DMS53 (cell line): ENCODE measurements at regions not wholly inside any gene's neighbourhood (a gene's known extent, or its start where the extent isn't known, plus 50 kb on each side); places are given as distances from the start of the nearest gene placed in this dataset.

ENCODE experiments used
- DNase-seq: peaks from one replicate; lab custom pipeline; 2025; lab: John Stamatoyannopoulos, UW

DNA sequence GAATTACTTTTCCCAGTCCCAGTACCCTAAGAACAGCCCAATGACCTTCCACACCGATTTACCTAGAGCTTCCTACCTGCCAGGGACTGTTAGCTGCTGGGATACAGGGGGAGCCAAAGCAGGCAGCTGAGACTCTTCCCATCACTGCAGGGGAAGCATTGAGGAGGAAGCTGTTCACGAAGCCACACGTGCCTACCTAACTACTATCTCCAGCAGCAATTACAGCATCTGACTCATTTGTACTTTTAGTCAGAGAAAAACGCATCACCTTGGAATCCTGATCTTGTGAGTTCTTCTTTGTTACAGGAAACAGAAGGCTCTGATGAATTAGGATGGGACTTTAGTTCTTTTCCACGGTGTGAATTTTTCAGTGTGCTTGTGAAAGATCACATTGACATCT, 113.7 kb upstream of the DHX40 start:
- no peak for DNase-seq

DNA sequence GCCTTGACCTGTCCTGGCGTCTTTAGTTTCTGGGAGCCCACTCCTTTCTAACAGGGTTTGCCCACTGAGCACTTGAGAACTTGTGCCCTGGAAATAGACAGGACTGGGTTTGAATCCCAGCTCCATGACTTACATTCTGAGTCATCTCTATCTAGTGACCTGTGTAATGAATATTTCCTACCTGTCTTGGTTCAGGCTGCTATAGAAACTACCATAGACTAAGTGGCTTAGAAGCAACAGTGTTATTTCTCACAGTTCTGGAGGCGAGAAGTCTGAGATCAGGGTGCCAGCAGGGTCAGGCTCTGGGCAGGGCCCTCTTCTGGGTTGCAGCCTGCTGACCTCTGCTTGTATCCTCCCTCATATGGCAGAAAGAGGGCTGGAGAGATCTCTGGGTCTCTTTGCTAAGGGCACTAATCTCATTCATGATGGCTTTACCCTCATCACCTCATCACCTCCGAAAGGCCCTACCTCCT, 110.7 kb upstream of the DHX40 start:
- no peak for DNase-seq

DNA sequence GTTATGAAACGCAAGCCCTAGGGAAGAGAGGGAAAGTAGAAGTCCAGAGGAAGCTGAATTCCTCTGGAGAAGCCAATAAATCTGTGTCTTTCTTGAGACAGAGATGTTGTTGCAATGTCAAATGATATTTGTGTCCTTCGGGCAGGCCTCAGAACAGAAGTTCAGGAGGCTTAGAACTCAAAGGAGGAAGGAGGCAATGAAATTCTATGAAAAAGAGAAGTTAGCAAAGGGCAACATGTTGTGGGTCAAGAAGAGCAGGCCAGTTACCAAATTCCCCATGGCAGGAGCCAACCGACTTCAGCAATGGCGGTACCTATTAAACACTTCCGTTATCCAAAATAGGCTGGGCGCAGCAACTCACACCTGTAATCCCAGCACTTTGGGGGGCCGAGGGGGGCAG, 109.0 kb upstream of the DHX40 start:
- DNase-seq: no peak

DNA sequence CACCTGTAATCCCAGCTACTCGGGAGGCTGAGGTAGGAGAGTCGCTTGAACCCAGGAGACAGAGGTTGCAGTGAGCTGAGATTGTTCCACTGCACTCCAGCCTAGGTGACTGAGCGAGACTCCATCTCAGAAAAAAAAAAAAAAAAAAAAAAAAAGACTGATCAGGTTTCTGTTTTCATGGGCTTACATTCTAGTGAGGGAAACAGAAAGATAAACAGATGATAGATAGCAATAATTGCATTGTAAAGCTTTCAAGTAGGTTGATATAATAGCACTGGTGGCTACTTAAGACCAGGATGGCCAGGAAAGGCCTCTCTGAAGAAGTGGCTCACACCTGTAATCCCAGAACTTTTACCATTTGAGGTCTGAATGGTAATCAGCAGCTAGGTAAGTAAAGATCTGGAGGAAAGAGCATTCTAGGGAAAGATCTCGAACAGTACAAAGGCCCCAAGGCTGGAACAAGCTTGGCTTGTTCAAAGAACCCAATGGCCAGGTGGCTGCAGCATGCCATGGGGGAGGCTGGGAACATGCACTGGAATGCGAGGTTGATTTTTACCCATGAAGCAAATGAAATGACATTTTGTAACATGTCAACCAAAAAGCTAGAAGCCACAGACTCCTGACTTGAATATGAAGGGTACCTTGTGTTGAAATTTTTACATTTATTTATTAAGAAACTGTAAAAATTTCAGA, 108.3 kb upstream of the DHX40 start:
- DNase-seq: peak; percentile 64

DNA sequence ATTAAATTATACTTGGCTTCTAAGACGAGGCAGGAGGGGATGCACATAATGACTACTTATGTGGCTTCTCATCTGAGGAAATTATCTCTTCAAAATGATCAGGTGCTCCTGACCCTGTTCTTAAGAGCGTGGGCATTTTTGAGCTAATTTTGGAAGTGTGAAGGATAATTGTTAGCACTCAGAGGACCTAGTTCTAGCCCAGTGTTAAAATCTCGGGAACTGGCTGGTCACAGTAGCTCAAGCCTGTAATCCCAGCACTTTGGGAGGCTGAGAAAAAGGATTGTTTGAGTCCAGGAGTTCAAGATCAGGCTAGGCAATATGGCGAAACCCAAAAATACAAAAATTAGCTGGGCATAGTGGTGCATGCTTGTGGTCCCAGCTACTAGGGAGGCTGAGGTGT, 103.0 kb upstream of the DHX40 start:
- DNase-seq: no peak

DNA sequence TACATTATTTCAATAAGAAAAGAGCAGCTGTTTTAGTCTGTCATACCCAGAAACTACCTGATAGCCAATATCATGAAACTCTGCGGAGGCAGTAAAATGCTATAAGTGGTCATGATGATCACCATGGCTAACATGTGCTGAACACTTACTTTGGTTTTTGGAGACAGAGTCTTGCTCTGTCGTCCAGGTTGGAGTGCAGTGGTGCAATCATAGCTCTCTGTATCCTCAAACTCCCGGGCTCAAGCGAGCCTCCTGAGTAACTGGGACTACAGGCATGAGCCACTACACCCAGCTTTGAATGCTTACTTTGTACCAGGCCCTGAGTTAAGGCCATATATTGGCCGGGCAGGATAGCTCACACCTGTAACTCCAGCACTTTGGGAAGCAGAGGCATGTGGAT, 101.2 kb upstream of the DHX40 start:
- peak; percentile 11 for DNase-seq

DNA sequence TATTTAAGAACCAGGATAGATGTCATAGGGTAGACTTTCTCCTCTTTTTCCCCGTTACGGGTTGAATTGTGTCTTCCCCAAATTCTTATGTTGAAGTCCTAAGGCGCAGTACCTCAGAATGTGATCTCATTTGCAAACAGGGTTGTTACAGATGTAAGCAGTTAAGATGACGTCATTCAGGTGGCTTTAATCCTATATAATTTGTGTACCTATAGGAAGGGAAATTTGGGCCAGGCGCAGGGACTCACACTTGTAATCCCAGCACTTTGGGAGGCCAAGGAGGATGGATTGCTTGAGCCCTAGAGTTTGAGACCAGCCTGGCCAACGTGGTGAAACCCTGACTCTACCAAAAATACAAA, 99.5 kb upstream of the DHX40 start:
- DNase-seq: peak; percentile 23

DNA sequence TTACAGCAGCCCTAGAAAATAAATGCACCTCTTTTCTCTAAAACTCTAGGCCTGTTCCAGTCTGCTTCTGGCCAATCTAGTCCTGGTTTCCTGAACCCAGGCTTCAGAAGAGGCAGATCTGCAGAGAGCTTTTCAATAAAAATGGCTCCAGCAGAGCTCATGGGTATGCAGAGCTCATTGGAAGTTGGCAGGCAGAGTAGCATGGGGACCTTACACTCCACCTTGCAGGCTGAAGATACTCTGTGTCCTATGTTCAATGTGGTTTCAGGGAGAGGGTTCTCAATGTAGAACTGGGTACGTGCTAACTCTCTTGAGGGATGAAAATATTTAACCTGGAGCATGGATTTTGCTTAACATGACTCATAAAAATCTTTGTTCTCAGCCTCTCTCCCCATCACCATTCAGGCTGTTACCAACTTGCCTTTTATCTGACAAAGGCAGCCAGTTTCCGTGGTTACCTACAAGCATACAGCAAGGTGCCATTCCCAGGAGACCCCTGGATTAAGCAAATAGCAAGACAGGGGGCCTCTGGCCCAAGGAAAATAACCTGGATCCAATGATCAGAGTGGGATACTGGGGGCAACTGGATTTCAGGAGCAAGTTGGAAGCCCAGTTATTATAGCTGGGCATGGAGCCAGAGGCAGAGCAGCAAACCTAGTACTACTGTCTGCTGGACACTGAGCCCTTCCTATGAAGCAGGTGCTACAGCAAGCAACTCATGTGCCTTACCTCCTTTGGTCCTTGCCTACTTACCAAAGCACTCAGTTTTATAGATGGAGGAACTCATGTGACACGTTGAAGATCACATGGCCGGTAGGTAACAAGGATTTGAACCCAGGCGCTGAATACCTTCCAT, 98.2 kb upstream of the DHX40 start:
- DNase-seq: peak; percentile 58

DNA sequence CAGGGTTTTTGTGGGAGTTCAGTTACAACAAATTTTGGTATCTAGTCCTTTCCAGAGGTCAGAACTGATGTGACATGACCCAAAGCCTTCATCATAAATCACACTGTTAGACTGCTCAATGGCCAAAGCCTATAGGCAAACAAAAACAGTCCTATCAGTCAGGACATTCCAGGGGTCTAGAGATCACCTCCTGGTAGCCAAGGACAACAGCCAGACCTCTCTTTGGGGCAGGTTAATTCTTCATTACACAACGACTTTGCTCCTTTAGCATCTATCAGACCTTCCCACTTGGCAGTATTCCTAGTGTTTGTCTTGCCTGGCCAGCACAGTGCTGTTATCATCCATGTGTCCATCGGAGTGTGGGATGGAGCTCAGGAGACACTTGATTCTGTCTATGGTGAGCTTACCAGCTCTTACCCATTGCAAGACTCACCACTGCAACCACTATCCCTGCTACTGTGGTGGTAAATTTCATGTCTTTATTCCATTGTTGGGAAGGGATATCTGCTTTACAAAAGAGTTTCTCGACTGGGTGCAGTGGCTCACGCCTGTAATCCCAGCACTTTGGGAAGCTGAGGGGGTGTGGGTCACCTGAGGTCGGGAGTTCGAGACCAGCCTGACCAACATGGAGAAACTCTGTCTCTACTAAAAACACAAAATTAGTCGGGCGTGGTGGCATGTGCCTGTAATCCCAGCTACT, 95.5 kb upstream of the DHX40 start:
- DNase-seq: no peak

DNA sequence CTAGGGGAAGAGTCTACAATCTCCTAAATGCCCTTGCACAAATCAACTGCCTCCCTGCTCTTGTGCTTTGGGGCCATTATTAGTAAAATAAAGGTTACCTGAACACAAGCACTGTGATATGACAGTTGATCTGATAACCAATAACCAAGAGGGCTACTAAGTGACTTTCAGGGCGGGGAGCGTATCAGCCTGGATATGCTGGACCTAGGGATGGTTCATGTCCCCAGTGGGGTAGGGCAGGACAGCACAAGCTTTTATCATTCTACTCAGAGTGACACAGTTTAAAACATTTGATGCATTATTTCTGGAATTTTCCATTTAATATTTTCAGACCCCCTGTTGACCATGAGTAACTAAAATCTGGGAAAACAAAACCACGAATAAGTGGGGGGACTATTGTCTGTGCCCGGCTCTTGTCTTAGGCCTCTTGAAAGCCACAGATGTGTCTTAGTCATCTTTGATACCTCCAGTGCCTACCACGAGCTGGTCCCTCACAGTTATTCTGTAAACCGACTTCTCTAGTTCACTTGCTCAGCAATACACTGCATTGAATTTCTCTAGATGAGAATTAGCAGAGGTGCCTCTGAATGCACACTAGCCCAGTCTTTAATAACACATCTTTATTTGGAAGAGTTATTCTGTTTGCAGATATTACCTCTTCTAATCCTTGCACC, 94.6 kb upstream of the DHX40 start:
- no peak for DNase-seq

DNA sequence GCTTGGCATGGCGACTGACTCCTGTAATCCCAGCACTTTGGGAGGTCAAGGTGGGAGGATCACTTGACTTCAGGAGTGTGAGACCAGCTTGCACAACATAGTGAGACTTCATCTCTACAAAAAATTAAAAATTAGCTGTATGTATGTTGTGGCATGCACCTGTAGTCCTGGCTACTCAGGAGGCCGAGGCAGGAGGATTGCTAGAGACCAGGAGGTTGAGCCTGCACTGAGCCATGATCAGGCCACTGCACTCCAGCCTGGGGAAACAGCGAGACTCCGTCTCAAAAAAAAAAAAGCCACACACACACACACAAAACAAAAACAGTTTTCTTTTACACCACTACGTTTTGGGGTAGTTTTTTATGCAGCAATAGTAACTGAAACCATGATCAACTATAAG, 89.0 kb upstream of the DHX40 start:
- no peak for DNase-seq

DNA sequence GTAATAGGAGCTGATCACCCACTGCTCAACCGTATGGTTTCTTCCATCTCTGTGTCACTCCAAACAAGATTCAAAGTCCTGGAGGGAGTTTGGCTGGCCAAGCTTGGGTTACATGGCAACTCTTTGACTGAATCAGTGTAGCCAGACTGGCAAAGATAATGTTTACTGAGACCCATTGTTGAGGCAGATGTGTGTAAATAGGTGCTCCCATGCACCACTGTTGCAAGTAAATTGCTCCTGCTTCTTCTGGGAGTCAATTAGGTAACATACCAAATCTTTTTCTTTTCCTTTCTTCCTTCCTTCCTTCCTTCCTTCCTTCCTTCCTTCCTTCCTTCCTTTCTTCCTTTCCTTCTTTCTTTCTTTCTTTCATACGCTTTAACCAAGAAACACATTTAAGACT, 86.3 kb upstream of the DHX40 start:
- DNase-seq: peak; percentile 16

DNA sequence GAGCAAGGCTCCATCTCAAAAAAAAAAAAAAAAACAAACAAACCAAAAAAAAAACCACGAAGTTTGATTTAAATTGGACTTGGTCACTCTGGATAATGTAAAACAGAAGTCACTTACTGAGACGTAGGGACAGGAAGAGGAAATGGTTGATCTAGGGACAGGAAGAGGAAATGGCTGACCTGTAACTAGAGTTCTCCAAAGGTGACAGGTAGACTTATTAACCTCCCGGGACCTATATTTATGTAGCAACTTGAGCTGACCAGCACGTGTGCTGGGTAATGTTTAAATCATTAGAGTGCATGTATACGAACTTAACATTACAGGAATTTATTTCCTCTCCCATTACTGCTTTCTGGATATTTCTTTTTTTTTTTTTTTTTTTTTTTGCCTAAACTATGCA, 81.5 kb upstream of the DHX40 start:
- no peak for DNase-seq

DNA sequence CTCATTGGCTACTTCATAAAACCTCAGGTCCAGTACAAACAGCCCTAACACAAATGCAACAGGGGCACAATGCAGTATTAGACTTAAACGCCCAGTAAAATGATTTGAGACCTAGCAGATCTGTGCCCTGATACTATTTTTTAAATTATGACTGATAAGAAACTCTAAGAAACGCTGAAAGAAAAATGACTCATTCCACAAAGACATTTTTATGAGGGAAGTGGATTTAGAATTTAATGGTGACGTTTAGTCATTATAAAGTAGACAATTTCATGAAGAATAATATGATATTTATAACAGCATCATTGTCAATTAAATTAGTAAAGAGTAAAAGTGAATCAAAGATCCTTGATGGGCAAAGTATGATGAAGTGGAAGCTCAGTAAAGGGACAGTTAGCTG, 80.4 kb upstream of the DHX40 start:
- no peak for DNase-seq

DNA sequence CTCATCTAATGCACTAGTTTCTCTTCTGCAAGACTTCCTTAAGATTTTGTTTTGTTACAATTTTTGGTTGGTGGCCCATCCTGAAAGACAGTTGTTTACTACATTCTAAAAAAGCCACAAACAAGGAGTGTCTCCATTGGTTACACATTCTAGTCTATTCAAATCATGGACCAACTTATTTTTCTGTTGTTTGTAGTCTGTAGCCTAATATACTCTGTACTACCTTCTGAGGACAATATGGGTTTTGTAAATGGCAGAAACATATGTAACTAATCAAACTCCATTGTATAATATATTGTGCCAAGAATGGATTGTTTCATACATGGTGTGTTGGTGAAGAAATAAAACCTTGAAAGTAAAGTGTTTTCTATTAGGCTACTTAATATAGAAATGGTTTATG, 79.5 kb upstream of the DHX40 start:
- no peak for DNase-seq

DNA sequence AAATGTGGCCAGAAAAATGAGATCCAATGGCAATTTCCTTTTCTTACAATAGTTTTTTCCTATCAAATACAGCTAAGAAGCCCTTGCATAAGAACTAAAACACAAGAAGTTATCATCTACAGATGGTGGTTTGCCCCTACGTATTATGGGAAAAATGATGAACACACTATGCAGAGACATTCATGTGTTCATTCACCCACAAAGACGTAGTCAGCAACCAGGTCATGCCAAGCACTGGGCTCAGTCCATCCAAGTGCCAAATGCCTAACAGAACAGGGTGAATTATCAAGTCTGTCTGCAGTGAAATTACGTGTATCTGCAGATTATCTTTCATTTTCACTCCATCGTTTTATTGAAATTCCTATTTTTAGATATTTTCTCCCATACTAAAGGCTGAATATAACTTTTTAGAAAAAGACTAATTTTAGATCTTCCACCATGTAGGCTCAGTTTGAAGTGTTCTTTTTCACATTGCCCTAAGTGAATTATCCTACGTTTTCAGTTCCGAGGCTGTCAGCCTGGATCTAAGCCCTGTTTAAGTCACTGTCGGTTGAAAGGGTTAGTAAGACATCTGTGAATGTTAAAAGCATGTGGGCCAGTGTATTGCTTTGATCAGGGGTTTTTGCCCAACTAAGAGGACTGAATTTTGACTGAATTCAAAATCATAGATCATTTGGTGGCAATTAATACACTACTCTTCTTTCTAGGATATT, 78.1 kb upstream of the DHX40 start:
- DNase-seq: no peak

DNA sequence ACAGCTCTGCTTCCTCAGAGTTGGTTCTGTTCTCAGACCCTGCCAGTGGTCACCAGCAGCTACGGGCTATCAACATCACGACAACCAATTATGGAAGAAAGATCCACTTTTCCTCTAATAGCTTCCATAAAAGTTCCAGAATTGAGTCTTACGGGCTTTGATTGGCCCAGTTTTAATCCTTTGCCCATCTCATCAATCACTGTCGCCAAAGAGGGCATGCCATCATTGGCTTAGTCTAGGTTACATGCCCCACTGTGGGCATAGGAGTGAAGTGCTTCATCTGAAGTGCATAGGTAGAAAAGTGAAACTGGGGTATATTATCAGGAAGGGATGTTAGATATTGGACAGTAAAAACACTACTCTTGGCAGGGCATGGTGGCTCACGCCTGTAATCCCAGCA, 76.6 kb upstream of the DHX40 start:
- no peak for DNase-seq

DNA sequence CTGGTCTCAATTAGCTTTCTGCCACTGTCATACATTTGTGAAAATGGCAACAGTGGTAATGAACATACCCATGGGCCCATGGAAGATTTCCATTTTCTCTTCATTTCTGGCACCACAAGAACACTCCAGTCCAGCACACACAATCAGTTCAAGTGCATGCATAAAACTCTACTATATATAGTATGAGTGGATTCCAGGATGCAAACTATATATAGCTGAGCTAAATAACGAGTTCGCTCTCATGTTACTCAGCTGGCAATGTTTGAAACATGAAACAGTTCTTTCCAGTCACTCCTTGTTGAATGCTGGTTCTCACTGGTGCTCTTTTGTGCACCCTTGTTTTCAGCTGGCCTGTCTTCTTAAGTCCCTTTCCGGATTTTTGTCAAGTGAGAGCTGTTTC, 75.2 kb upstream of the DHX40 start:
- no peak for DNase-seq

DNA sequence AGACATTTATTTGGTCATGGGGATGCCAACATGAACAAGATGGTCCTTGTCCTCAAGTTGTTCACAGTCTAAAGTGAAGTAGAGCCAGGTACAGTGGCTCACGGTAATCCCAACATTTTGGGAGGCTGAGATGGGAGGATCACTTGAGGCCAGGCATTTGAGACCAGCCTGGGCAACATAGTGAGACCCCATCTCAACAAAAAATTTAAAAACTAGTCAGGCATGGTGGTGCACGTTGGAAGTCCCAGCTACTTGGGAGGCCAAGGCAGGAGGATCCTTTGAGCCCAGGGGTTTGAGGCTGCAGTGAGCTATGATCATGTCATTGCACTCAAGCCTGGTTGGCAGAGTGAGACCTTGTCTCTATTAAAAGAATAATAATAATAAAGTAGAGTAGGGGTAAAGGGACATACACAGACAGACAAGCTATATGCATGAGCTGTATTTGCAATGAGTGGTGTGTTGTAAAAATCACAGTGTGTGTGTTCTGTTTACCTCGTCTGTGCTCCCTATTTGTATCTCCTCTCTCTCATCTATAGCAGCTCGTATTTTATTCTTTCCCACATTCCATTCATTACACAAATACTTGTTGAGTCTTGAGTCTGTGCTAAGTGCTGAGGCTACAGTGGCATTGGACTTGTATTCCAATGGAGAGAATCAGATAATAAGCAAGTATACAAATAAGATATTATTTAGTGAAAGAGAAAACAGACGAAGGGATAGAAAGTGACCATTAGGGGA, 73.9 kb upstream of the DHX40 start:
- DNase-seq: no peak

DNA sequence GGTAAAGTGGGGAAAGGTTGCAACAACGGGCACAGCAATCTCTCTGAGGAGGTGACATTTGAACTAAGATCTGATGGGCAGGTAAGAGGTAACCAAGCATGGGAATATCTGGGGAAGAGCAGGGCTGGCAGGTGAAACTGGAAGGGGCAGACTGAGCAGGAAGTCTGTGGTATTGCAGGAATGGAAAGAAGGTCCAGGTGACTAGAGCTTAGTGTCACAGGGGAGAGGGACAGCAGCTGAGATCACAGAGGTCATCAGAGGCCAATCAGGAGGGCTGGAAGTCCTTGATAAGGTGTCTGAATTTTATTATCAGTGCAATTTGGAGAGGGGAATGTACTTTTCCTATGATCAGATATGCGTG, 73.3 kb upstream of the DHX40 start:
- peak; percentile 44 for DNase-seq

DNA sequence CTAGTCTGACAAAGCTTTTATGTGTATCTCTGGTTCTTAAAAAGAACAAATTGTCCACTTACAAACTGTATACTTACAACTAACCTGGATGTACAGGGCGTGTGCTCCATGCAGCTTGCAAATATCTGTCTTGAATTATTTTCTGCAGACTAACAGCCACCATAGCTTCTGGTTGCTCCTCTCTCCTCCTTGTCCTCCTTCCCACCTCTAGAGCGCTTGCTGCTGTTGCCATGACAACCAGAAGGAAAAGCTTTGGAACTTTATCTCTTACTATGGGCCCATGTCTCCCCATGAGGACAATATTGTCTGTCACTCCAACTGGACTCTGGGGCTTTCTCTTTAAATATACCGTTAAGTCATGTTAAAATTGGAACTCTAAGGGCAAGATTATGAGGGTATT, 71.5 kb upstream of the DHX40 start:
- peak; percentile 29 for DNase-seq
